GM21447 (cell line): ENCODE measurements at regions not wholly inside any gene's neighbourhood (a gene's known extent, or its start where the extent isn't known, plus 50 kb on each side); places are given as distances from the start of the nearest gene placed in this dataset.

Source experiments
- ATAC-seq: cut with Tn5 transposase; IDR thresholded peaks from one replicate; pipeline ENCODE4 v1.9.1; 2021; ENCODE audit not compliant: unreplicated experiment

GRCh38 chr2:6443061-6443823, 422.5 kb downstream of the CMPK2 start:
- no peak for ATAC-seq

- ATAC-seq: no peak
Measured at GRCh38 chr2:6444514-6444913, 421.2 kb downstream of the CMPK2 start.

GRCh38 chr2:6445156-6445555, 420.6 kb downstream of the CMPK2 start:
- ATAC-seq: no peak

- ATAC-seq: no peak
Measured at GRCh38 chr2:6446938-6447608, 418.6 kb downstream of the CMPK2 start.

GRCh38 chr2:6448893-6449292, 416.8 kb downstream of the CMPK2 start:
- ATAC-seq: no peak

- no peak for ATAC-seq
Measured at GRCh38 chr2:6449343-6449742, 416.4 kb downstream of the CMPK2 start.

GRCh38 chr2:6452702-6453481, 412.8 kb downstream of the CMPK2 start:
- no peak for ATAC-seq

- no peak for ATAC-seq
Measured at GRCh38 chr2:6454286-6454990, 411.3 kb downstream of the CMPK2 start.

GRCh38 chr2:6459138-6459537, 406.6 kb downstream of the CMPK2 start:
- no peak for ATAC-seq

GRCh38 chr2:6470518-6470917, 395.2 kb downstream of the CMPK2 start:
- no peak for ATAC-seq

- no peak for ATAC-seq
Measured at GRCh38 chr2:6471419-6471818, 394.3 kb downstream of the CMPK2 start.

- ATAC-seq: no peak
Measured at GRCh38 chr2:6474161-6475140, 391.3 kb downstream of the CMPK2 start.

- no peak for ATAC-seq
Measured at GRCh38 chr2:6475155-6475940, 390.4 kb downstream of the CMPK2 start.

- no peak for ATAC-seq
Measured at GRCh38 chr2:6480514-6480913, 385.2 kb downstream of the CMPK2 start.

GRCh38 chr2:6482256-6482655, 383.5 kb downstream of the CMPK2 start:
- ATAC-seq: no peak

- no peak for ATAC-seq
Measured at GRCh38 chr2:6487765-6488164, 377.9 kb downstream of the CMPK2 start.

GRCh38 chr2:6492573-6492972, 373.1 kb downstream of the CMPK2 start:
- no peak for ATAC-seq

GRCh38 chr2:6493266-6493665, 372.4 kb downstream of the CMPK2 start:
- no peak for ATAC-seq

GRCh38 chr2:6493669-6494068, 372.0 kb downstream of the CMPK2 start:
- no peak for ATAC-seq
